ENCODE measurements at regions not wholly inside any gene's neighbourhood (a gene's known extent, or its start where the extent isn't known, plus 50 kb on each side); places are given as distances from the start of the nearest gene placed in this dataset.

GRCh38 chr16:79757163-79757562 lies 156.6 kb upstream of the MAF start:
- DNase-seq = no peak
- Histone ChIP-seq H3K27me3 (no peaks in the 10 kb centered on the region), H3K36me3 (no peaks in the 10 kb centered on the region), H3K4me1 (peaks cover 0 to 12% (median 1%) of the 10 kb centered on the region in 4 donors), H3K4me3 (no peak overlapping the region), H3K27ac (no peak overlapping the region), H3K9me3 (no peaks in the 10 kb centered on the region)
- TF ChIP-seq CTCF (IDR thresholded peaks at IDR 0.05) = no peak
- intact Hi-C loops (cut with DNase I; ENCODE audit: low total_unique reads) = no loop called here

- Histone ChIP-seq H3K9me3 (no peaks in the 10 kb centered on the region), H3K36me3 (no peaks in the 10 kb centered on the region), H3K4me1 (peaks cover 0 to 17% (median 5%) of the 10 kb centered on the region in 4 donors), H3K27ac (no peak overlapping the region), H3K4me3 (no peak overlapping the region), H3K27me3 (no peaks in the 10 kb centered on the region)
- intact Hi-C loops (cut with DNase I; ENCODE audit: low total_unique reads) = no loop called here
- no peak for DNase-seq
- TF ChIP-seq CTCF (IDR thresholded peaks at IDR 0.05) = no peak
These were observed 156.0 kb upstream of the MAF start for GRCh38 chr16:79756571-79756970.

- DNase-seq = no peak
- Histone ChIP-seq H3K27ac (no peak overlapping the region), H3K27me3 (no peaks in the 10 kb centered on the region), H3K4me1 (peaks cover 0 to 25% (median 7%) of the 10 kb centered on the region in 4 donors), H3K9me3 (no peaks in the 10 kb centered on the region), H3K36me3 (no peaks in the 10 kb centered on the region), H3K4me3 (no peak overlapping the region)
- intact Hi-C loops (cut with DNase I; ENCODE audit: low total_unique reads) = no loop called here
- TF ChIP-seq CTCF (IDR thresholded peaks at IDR 0.05) = no peak
These were observed 154.0 kb upstream of the MAF start for GRCh38 chr16:79754501-79754900.

GRCh38 chr16:79754081-79754480 lies 153.5 kb upstream of the MAF start:
- Histone ChIP-seq H3K9me3 (no peaks in the 10 kb centered on the region), H3K27ac (no peak overlapping the region), H3K4me3 (no peak overlapping the region), H3K4me1 (peaks cover 0 to 25% (median 7%) of the 10 kb centered on the region in 4 donors), H3K36me3 (no peaks in the 10 kb centered on the region), H3K27me3 (no peaks in the 10 kb centered on the region)
- no peak for DNase-seq
- TF ChIP-seq CTCF (IDR thresholded peaks at IDR 0.05) = no peak
- intact Hi-C loops (cut with DNase I; ENCODE audit: low total_unique reads) = no loop called here

GRCh38 chr16:79753286-79753685 lies 152.7 kb upstream of the MAF start:
- Histone ChIP-seq H3K27ac (no peak overlapping the region), H3K4me1 (peaks cover 0 to 25% (median 7%) of the 10 kb centered on the region in 4 donors), H3K9me3 (no peaks in the 10 kb centered on the region), H3K36me3 (no peaks in the 10 kb centered on the region), H3K4me3 (no peak overlapping the region), H3K27me3 (no peaks in the 10 kb centered on the region)
- no peak for TF ChIP-seq CTCF (IDR thresholded peaks at IDR 0.05)
- no peak for DNase-seq
- intact Hi-C loops (cut with DNase I; ENCODE audit: low total_unique reads) = no loop called here

GRCh38 chr16:79752396-79752795 lies 151.9 kb upstream of the MAF start:
- Histone ChIP-seq H3K36me3 (no peaks in the 10 kb centered on the region), H3K9me3 (no peaks in the 10 kb centered on the region), H3K27me3 (no peaks in the 10 kb centered on the region), H3K4me3 (no peak overlapping the region), H3K27ac (no peak overlapping the region), H3K4me1 (peaks cover 0 to 25% (median 7%) of the 10 kb centered on the region in 4 donors)
- no peak for TF ChIP-seq CTCF (IDR thresholded peaks at IDR 0.05)
- intact Hi-C loops (cut with DNase I; ENCODE audit: low total_unique reads) = no loop called here
- DNase-seq = no peak
